SK-N-SH (cell line): ENCODE measurements at regions not wholly inside any gene's neighbourhood (a gene's known extent, or its start where the extent isn't known, plus 50 kb on each side); places are given as distances from the start of the nearest gene placed in this dataset.

Experiments
- CTCF ChIA-PET: fragments of 300-600, 350-600 bp; formaldehyde crosslinking; extraction: SDS; loops from one replicate; lab custom pipeline; 2021; lab: Yijun Ruan, JAX
- POLR2A ChIA-PET: fragments of 350-600 bp; sonication (Branson Sonifier 250); formaldehyde crosslinking; extraction: SDS; loops from one replicate; lab custom pipeline; 2020; ENCODE audit warnings: antibody characterized with exemption, inconsistent platforms; lab: Yijun Ruan, JAX
- DNase-seq: peaks from one replicate; pipeline ENCODE4 v3.0.0; 2012
- H2AFZ ChIP-seq: fragments of 200-600 bp; sonication (generic); 2 replicates; pipeline ENCODE4 v1.8.1; 2016; ENCODE audit warnings: antibody characterized with exemption, mild to moderate bottlenecking, low read depth
- H3F3A ChIP-seq: fragments of 200-600 bp; sonication (generic); replicated peaks from 2 replicates; pipeline ENCODE3; 2016; ENCODE audit warnings: antibody characterized with exemption, mild to moderate bottlenecking; ENCODE audit not compliant: insufficient read depth
- H3K27ac ChIP-seq, 2 experiments: fragments of 200-500 bp in 1 of 2; fragments of 200-600 bp in 1 of 2; sonication (Bioruptor generic) in 1 of 2; sonication (generic), shearing (Covaris generic) in 1 of 2; 2 replicates each; pipeline versions ENCODE4 v1.5.1 to v1.6.1; 2014 to 2016; ENCODE audit warnings: low read depth in 2 of 2, inconsistent platforms in 1 of 2, low read length in 1 of 2, mild to moderate bottlenecking in 1 of 2, mixed read lengths in 1 of 2
- H3K27me3 ChIP-seq: fragments of 200-600 bp; sonication (generic), shearing (Covaris generic); 2 replicates; pipeline ENCODE4 v1.6.1; 2016; ENCODE audit warnings: mixed run types; ENCODE audit not compliant: insufficient read depth
- H3K36me3 ChIP-seq, 2 experiments: fragments of 200-500 bp in 1 of 2; fragments of 200-600 bp in 1 of 2; sonication (Bioruptor generic) in 1 of 2; sonication (generic) in 1 of 2; replicated peaks in 1 of 2; 2 replicates each; pipeline versions ENCODE3 to v1.5.1; 2014 to 2016; ENCODE audit warnings: low read length in 1 of 2, mild to moderate bottlenecking in 1 of 2; ENCODE audit not compliant: insufficient read depth in 2 of 2, control insufficient read depth in 1 of 2
- H3K4me1 ChIP-seq, 2 experiments: fragments of 200-500 bp in 1 of 2; fragments of 200-600 bp in 1 of 2; sonication (Bioruptor generic) in 1 of 2; sonication (generic), shearing (Covaris generic) in 1 of 2; 2 replicates each; pipeline versions ENCODE4 v1.5.1 to v1.6.1; 2014 to 2016; ENCODE audit warnings: low read depth in 1 of 2, low read length in 1 of 2, mixed run types in 1 of 2; ENCODE audit not compliant: insufficient read depth in 2 of 2, control insufficient read depth in 1 of 2
- H3K4me2 ChIP-seq: fragments of 200-600 bp; sonication (generic), shearing (Covaris generic); 2 replicates; pipeline ENCODE4 v1.6.1; 2017; ENCODE audit warnings: mixed run types
- H3K4me3 ChIP-seq, 2 experiments: fragments of 200-500 bp in 1 of 2; fragments of 200-600 bp in 1 of 2; sonication (Bioruptor generic) in 1 of 2; sonication (generic), shearing (Covaris generic) in 1 of 2; 2 replicates each; pipeline versions ENCODE4 v1.5.1 to v1.8.1; 2014 to 2016; ENCODE audit warnings: low read depth in 2 of 2, inconsistent platforms in 1 of 2, low read length in 1 of 2, mild to moderate bottlenecking in 1 of 2, mixed read lengths in 1 of 2, moderate library complexity in 1 of 2
- H3K79me2 ChIP-seq: fragments of 200-600 bp; sonication (generic); 2 replicates; pipeline ENCODE4 v1.8.1; 2017; ENCODE audit warnings: mild to moderate bottlenecking; ENCODE audit not compliant: insufficient read depth
- H3K9ac ChIP-seq: fragments of 200-600 bp; sonication (generic); 2 replicates; pipeline ENCODE4 v1.6.1; 2017; ENCODE audit warnings: mixed run types
- H3K9me2 ChIP-seq: fragments of 200-600 bp; sonication (generic); 2 replicates; pipeline ENCODE4 v1.6.1; 2017; ENCODE audit warnings: mixed run types
- H3K9me3 ChIP-seq: fragments of 200-600 bp; sonication (generic); 2 replicates; pipeline ENCODE4 v1.6.1; 2017; ENCODE audit warnings: mixed run types, mild to moderate bottlenecking, moderate library complexity
- H4K20me1 ChIP-seq: fragments of 200-600 bp; sonication (generic); 2 replicates; pipeline ENCODE4 v1.6.1; 2017; ENCODE audit warnings: mild to moderate bottlenecking, mixed run types; ENCODE audit not compliant: insufficient read depth
- CTCF ChIP-seq: fragments of 200-600 bp; sonication (generic); IDR thresholded peaks from 2 replicates; pipeline ENCODE4 v1.6.1; 2017; ENCODE audit warnings: antibody characterized with exemption, mild to moderate bottlenecking, moderate library complexity
- ELF1 ChIP-seq: IDR thresholded peaks from 2 replicates; pipeline ENCODE4 v1.4.0; 2012
- EZH2phosphoT487 ChIP-seq: fragments of 200-600 bp; sonication (generic); IDR thresholded peaks from 2 replicates; pipeline ENCODE4 v1.6.1; 2017; ENCODE audit warnings: low read depth, mixed run types, mild to moderate bottlenecking, antibody characterized with exemption, moderate library complexity, borderline replicate concordance
- FOXJ3 ChIP-seq: sonication (generic); formaldehyde crosslinking; IDR thresholded peaks from 2 replicates; pipeline ENCODE4 v1.5.1; 2020; ENCODE audit warnings: mild to moderate bottlenecking, missing genetic modification reagents
- GATA2 ChIP-seq: sonication (generic); formaldehyde crosslinking; IDR thresholded peaks from 2 replicates; pipeline ENCODE4 v1.5.0; 2020; ENCODE audit warnings: mild to moderate bottlenecking, missing genetic modification reagents
- MXI1 ChIP-seq: IDR thresholded peaks from 2 replicates; pipeline ENCODE4 v1.6.1; 2012; ENCODE audit warnings: mild to moderate bottlenecking, low read depth, low read length, improper control_type of control experiment
- NFIC ChIP-seq: IDR thresholded peaks from 2 replicates; pipeline ENCODE4 v1.4.0; 2012; ENCODE audit warnings: borderline replicate concordance
- PBX3 ChIP-seq: IDR thresholded peaks from 2 replicates; pipeline ENCODE4; 2012
- POLR2AphosphoS5 ChIP-seq: IDR thresholded peaks from 2 replicates; pipeline ENCODE4 v1.6.1; 2012; ENCODE audit warnings: low read depth, low read length
- RAD21 ChIP-seq: IDR thresholded peaks from 2 replicates; pipeline ENCODE4 v1.6.1; 2012; ENCODE audit warnings: mild to moderate bottlenecking, low read length
- RFX5 ChIP-seq: IDR thresholded peaks from 2 replicates; pipeline ENCODE4 v1.6.1; 2012; ENCODE audit warnings: mild to moderate bottlenecking, improper control_type of control experiment, low read length
- SIN3A ChIP-seq: IDR thresholded peaks from 2 replicates; pipeline ENCODE4 v1.6.1; 2012; ENCODE audit warnings: low read depth, mild to moderate bottlenecking, low read length, moderate library complexity, borderline replicate concordance
- TAF1 ChIP-seq: IDR thresholded peaks from 2 replicates; pipeline ENCODE4 v1.6.1; 2012; ENCODE audit warnings: low read depth, mild to moderate bottlenecking, low read length, moderate library complexity, borderline replicate concordance
- TCF12 ChIP-seq: IDR thresholded peaks from 2 replicates; pipeline ENCODE4 v1.4.0; 2012
- TEAD4 ChIP-seq: IDR thresholded peaks from 2 replicates; pipeline ENCODE4 v1.4.0; 2012; ENCODE audit warnings: mild to moderate bottlenecking, borderline replicate concordance; ENCODE audit not compliant: insufficient read depth
- WGBS: methylation state at CpG from one replicate; pipeline ENCODE4 v1.1.6; 2017; ENCODE audit warnings: low lambda C conversion rate; 5-methylcytosine and 5-hydroxymethylcytosine counted together
- TF ChIP-seq, protein P1 (sequence below): IDR thresholded peaks from 2 replicates; pipeline ENCODE4 v1.4.0; 2012; ENCODE audit warnings: low read depth
- TF ChIP-seq, protein P2 (sequence below): fragments of 150-350 bp; IDR thresholded peaks from 2 replicates; pipeline ENCODE4 v1.6.1; 2016; ENCODE audit warnings: mild to moderate bottlenecking, low read depth, low read length

DNA sequence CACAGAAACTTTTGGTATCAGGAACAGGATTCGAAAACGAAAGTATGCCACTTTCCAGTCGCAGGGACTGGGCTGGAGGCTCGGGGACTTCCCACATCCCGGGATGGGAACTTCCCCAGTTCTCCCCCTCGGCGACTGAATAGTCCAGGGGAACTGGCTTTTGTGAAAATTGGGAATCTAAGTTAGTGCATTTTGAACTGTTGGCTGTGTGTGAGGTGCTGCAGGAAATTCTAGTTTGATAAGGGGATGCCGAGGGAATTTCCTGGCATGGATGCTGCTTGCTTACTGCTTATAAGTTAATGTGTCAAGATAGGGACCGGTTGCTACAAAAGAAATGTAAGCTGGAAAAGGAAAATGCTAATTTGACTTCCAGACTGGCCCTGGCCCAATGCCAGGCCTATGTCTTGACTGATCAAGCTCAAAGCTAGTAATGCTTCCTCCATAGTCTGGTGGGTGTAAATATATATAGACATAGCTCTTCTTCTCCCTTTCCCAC is 73.4 kb upstream of the EIF5 start:
- Histone ChIP-seq H3K9me3 (no peaks in the 10 kb centered on the region), H4K20me1 (no peaks in the 10 kb centered on the region), H3K79me2 (no peaks in the 10 kb centered on the region), H3K4me2 (peak overlapping the region; percentile 76), H3F3A (no peaks in the 10 kb centered on the region), H3K27ac (peak overlapping the region; percentile 69 to 76), H3K9ac (peak overlapping the region; percentile 59), H3K36me3 (no peaks in the 10 kb centered on the region), H3K9me2 (no peaks in the 10 kb centered on the region), H3K27me3 (no peaks in the 10 kb centered on the region), H2AFZ (peak overlapping the region; percentile 91), H3K4me1 (peaks cover 0 to 2% of the 10 kb centered on the region in 2 experiments; a peak in 1 of 4 replicates), H3K4me3 (peak overlapping the region; percentile 51 to 61)
- peak; percentile 57 for DNase-seq
- ChIA-PET POLR2A (no interaction called here), CTCF (interaction anchor here (1.0 to 2.4 kb wide), 4 partner anchors 21 to 156 kb away, joined by 3 to 11 read pairs (median 4); no protein-coding TSS in a partner anchor)
- TF ChIP-seq RFX5 (no peak), MXI1 (0 out of 2 replicates have a peak, but pooled peaks have one; percentile 24), POLR2AphosphoS5 (0 out of 2 replicates have a peak, but pooled peaks have one; percentile 27), PBX3 (peak; percentile 78), NFIC (peak; percentile 74), EZH2phosphoT487 (no peak), TAF1 (no peak), CTCF (no peak)
- 3% methylated on average over 9 of the region's 9 CpGs for WGBS

DNA sequence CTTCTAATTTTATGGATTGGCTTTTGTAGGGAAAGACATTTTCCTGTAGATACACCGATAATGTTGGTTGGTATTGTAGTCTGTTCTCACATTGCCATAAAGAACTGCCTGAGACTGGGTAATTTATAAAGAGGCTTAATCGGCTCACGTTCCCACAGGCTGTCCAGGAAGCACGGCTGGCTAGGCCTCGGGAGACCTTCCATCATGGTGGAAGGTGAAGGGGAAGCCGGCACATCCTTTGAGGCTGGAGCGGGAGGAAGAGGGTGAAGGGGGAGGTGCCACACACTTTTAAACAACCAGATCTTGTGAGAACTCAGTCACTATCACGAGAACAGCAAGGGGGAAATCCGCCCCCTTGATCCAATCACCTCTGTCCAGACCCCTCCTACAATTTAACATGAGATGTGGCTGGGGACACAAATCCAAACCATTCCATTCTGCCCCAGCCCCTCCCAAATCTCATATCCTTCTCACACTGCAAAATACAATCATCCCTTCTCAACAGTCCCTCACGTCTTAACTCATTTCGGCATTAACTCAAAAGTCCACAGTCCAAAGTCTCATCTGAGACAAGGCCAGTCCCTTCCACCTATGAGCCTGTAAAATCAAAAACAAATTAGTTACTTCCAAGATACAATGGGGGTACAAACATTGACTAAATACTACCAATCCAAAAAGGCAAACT is 66.7 kb upstream of the EIF5 start:
- ChIA-PET POLR2A (no interaction called here), CTCF (interaction anchor here (0.6 to 2.2 kb wide), 2 partner anchors 162 to 189 kb away, joined by 3 to 9 read pairs; no protein-coding TSS in a partner anchor)
- H3K4me3 ChIP-seq = no peak overlapping the region
- H3K79me2 ChIP-seq = no peaks in the 10 kb centered on the region
- H3K4me1 ChIP-seq = no peaks in the 10 kb centered on the region
- no peaks in the 10 kb centered on the region for H4K20me1 ChIP-seq
- H3F3A ChIP-seq = no peaks in the 10 kb centered on the region
- H3K36me3 ChIP-seq = no peaks in the 10 kb centered on the region
- no peak overlapping the region for H2AFZ ChIP-seq
- TF ChIP-seq FOXJ3 = no peak
- TF ChIP-seq TEAD4 = no peak
- TF ChIP-seq, protein P1, sequence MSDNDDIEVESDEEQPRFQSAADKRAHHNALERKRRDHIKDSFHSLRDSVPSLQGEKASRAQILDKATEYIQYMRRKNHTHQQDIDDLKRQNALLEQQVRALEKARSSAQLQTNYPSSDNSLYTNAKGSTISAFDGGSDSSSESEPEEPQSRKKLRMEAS = no peak
- no peak for TF ChIP-seq TAF1
- TF ChIP-seq GATA2 (CRISPR knock-in tag) = no peak
- TF ChIP-seq SIN3A = no peak
- TF ChIP-seq RAD21 = no peak
- TF ChIP-seq, protein P2, sequence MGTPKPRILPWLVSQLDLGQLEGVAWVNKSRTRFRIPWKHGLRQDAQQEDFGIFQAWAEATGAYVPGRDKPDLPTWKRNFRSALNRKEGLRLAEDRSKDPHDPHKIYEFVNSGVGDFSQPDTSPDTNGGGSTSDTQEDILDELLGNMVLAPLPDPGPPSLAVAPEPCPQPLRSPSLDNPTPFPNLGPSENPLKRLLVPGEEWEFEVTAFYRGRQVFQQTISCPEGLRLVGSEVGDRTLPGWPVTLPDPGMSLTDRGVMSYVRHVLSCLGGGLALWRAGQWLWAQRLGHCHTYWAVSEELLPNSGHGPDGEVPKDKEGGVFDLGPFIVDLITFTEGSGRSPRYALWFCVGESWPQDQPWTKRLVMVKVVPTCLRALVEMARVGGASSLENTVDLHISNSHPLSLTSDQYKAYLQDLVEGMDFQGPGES = no peak
- TF ChIP-seq TCF12 = no peak
- TF ChIP-seq EZH2phosphoT487 = no peak
- no peak for TF ChIP-seq POLR2AphosphoS5
- TF ChIP-seq ELF1 = no peak
- H3K4me2 ChIP-seq = no peak overlapping the region
- no peaks in the 10 kb centered on the region for H3K9me3 ChIP-seq
- DNase-seq = no peak
- no peak overlapping the region for H3K9ac ChIP-seq
- H3K9me2 ChIP-seq = no peaks in the 10 kb centered on the region
- H3K27ac ChIP-seq = no peak overlapping the region
- H3K27me3 ChIP-seq = no peaks in the 10 kb centered on the region
- WGBS = 82% methylated on average over 11 of the region's 11 CpGs
